GM20431 (cell line): ENCODE measurements at regions not wholly inside any gene's neighbourhood (a gene's known extent, or its start where the extent isn't known, plus 50 kb on each side); places are given as distances from the start of the nearest gene placed in this dataset.

Experiments used
- in situ Hi-C: fragments of 300-500 bp; cut with MseI, MboI; formaldehyde crosslinking; loops from one replicate; pipeline ENCODE4 v1.15.0; 2020; ENCODE audit warnings: low sequenced_read_pairs; ENCODE audit not compliant: unreplicated experiment

DNA sequence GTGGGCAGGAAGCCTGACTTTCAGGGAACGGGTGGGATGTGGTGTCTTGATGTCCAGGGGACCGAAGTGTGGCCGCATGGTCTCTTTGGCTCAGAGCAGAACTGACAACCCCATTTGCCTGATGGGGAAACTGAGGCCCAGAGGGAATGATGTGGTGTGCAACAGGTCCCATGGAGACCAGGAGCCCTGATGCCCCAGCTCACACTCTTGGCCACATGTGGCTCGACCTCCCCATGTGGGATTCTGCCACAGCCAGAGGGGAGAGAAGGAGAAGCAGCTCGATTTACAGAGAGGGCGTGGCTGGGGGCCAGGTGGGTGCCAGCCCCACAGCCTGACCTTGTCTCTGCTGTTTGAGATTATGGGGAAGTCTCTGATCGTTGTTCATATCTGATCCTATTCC is 128.1 kb downstream of the TEX29 start:
- in situ Hi-C loops, result no loop called here

DNA sequence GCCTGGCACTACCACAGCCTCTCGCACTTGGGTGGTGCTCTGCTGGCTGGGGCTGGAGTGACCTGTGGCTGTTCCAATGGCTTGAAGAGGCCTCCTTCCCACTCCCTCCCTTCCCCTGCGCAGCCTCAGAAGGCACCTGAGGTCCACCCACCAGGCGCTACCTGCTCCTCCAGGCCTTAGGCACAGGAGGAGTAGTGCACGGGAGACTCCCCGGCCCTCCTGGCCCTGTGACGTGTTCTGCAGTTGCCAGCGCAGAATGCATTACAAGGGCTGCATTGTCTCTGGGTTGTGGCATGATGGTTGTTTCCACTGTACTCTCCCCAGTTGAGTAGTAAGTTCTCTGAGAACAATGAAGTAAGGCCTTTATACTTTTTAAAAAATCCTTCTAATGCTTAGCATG is 128.6 kb downstream of the TEX29 start:
- in situ Hi-C loops, result no loop called here

DNA sequence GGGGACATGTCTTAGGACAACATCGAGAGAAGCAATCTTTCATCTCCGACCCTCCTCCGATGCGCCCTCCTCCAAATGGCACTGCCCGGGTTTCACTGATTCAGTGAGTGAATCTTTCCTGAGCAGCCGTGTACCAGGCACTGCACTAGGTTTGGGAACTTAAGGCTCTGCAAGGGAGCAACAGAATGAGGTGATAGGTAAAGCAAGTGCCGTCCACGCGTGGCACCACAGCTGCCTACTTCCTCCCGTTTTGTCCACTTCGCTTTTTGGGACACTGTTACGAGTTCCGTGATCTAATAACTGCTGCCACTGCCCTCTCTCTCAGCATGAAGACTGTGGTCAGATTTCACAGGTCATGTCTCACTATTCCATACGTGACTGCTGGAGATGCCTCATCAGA is 131.0 kb downstream of the TEX29 start:
- in situ Hi-C loops, result loop anchor here (25.0 kb wide), 1 partner anchor 1161 kb away; no protein-coding TSS in a partner anchor

DNA sequence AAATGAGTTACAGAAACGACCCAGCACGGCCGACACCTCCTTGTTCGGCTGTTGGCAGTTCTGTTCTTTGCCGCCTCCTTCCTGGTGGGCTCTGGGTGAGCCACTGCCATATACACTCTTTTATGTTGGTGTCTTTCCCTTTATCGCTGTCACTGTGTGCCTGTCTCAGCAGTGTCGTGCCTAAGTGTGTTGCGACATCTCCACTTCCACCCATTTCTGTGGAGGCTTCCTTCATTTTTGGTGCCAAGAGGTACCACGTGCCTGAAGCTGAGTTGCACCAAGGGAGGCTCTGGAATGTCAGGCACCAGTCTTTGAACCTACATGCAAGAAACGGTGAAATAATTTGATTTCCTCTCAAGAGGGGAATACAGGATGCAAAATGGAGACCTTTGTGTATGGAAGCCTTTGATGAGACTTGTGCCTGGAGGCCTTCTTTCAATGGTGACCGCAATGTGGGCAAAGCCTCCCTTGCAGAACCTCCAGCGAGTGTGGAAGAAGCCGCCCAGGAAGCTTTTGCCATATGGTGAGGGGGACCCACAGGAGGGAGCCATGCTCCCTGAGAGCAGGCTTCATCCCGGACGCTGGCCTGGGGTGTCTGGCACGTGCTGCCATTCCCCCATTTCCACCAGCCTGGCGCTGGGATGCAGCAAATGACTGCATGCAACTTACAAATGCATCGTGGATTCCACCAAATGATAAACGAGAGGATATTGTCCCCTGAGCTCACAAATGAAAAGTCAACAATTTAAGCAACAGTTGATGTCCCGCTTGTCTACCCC is 136.2 kb downstream of the TEX29 start:
- in situ Hi-C loops, result loop anchor here (25.0 kb wide), 1 partner anchor 1156 kb away; no protein-coding TSS in a partner anchor

DNA sequence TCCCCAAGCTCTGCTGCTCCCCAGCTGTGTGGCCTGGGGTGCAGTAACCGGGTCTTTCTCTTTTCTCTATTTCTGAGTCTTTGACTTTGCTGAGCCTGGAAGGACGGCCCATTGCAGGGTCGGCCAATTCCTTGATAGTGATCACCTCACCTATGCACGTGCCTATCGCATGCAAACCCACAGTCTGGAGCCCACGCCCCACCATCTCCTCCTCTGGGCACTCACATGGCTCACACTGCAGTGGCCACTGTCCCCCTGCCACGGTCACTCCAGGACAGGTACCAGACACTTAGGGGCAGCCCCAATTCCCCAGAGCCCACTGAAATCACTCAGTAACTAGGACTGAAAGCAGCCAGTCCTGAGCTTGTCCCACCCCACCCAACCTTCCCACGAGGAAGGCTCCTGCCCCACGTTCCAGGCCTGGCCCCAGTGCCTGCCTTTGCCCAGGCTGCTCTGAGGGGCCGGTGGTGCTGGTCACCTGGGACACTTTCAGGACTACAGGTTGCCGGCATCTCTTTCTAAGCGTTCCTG is 137.6 kb downstream of the TEX29 start:
- in situ Hi-C loops, result loop anchor here (25.0 kb wide), 1 partner anchor 1154 kb away; no protein-coding TSS in a partner anchor

DNA sequence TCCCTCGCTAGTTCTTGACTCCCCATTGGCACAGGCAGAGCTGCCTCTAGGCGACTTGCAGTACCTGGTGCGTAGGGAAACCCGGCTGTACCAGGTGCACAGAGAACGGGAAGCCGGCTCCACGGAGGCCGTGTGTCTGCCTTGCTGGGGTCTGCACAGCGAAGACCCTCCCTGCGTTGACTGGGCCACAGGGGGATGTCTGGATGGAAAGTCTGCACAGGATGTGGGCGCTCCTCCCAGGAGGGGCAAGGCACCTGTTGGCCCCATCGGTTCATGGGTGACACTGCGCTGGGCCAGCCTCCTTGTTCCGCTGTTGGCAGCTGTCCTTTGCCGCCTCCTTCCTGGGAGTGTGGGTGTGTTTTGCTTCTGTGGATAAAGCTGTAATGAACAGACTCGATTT is 138.3 kb downstream of the TEX29 start:
- in situ Hi-C loops, result loop anchor here (25.0 kb wide), 1 partner anchor 1154 kb away; no protein-coding TSS in a partner anchor

DNA sequence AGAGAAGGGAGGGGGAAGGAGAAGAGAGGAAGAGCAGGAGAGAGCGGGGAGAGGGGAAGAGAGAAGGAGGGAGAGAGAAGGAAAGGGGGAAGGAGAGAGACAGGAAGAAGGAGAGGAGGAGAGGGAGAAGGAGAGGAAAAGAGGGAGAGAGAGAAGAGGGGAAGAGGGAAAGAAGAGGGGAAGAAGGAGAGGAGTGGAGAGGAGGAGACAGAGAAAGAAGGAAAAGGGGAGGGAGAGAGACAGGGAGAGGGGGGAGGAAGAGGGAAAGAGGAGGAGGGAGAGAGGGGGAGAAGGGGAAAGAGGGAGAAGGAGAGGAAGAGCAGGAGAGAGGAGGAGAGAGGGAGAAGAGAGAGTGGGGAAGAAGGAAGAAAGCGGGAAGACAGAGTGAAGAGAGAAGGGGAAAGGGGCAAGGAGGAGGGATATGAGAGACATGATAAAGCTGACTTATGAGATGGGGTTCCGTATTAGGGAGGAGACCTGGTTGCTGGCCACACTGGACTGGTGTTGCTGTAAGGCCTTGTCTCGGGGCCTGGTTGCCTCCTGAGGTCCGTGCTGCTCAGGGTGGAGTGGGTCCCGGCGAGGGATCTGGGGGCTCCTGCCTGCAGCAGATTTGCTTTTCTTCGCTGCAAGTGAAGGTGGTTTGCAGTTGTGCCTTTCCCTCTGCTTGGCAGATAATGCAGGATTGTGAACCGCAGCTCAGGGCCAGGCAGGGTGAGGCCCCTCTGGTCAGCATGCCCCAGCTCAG is 139.5 kb downstream of the TEX29 start:
- in situ Hi-C loops, result loop anchor here (25.0 kb wide), 1 partner anchor 1152 kb away; no protein-coding TSS in a partner anchor

DNA sequence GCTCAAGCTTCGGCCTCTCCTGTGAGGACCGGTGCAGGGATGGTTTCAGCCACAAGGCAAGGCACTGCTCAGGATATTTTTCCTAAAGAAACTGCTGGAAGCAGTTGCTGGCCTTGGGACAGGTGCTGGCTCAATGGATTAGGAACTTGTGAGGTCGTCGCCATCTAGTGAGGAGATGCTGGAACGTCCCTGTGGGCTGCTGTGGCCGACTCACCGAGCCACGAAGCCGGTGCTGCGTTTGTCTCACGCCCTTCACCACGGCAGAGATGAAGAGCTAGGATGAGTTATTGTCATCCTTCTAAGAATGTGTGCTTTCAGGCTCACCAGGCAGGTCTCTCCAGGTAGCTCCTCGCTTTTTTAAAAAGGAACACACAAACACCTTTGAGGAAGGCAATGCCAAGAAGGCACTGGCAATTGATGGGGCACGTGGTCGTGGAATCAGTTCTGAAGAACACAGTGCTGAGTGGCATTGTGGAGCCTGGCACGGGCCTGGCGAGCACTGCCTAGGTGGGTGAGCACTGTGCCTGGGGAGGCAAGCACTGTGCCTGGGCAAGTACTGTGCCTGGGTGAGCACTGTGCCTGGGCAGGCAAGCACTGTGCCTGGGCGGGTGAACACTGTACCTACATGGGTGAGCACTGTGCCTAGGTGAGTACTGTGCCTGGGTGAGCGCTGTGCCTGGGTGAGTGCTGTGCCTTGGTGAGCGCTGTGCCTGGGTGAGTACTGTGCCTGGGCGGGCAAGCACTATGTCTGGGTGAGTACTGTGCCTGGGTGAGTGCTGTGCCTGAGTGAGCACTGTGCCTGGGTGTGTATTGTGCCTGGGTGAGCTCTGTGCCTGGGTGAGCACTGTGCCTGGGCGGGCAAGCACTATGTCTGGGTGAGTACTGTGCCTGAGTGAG is 140.4 kb downstream of the TEX29 start:
- in situ Hi-C loops, result loop anchor here (25.0 kb wide), 1 partner anchor 1152 kb away; no protein-coding TSS in a partner anchor

DNA sequence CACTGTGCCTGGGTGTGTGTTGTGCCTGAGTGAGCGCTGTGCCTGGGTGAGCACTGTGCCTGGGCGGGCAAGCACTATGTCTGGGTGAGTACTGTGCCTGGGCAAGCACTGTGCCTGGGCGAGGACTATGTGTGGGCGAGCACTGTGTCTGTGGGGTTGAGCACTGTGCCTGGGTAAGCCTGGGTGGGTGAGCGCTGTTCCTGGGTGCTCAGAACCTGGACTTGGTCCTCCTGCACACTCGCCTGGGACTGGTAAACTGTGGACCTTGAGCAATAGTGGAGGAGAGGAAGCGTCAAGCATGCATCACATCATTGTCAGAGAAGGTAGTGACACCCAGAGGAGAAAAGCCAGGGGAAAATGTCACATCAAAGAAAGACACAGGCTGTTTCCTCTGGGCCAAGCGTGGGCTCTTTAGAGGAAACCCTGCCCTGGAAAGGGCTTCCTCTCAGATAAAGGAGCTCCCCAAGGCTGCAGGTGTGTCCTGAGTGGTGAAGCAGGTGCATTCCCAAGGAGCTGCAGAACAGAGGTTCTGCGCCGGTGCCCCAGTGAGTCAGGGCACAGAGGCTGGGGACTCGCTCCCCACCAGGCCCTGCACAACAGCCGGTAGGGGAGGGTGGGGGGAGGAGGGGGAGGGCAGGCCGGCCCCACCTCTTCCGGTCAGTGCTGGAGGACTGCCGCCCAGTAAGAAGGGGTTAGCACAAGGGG is 141.2 kb downstream of the TEX29 start:
- in situ Hi-C loops, result loop anchor here (25.0 kb wide), 1 partner anchor 1151 kb away; no protein-coding TSS in a partner anchor

DNA sequence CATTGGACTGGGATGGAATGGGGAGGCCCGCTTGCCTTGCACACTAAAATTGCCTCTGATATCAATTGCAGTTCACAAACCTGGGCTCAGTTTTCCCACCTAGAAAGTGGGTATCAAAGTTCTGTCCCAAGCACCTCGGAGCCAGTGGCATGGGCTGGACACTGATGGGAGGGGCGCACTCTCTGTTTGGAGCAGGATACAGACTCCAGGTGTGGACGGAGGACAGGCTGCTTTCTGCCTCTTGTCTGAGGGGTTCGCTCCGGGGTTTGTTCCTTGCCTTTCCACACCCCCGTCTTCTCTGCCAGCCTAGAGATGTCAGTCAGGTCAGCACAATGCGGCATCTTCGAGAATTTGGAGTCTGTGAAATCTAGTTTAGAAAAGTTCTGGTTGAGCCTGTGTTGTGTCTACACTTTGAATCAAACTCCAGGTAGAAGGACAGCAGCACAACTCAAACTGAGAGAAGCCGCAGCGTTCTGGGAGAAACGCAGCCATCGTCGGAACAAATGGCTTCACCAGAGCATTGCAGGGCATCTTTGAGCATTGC is 141.9 kb downstream of the TEX29 start:
- in situ Hi-C loops, result loop anchor here (25.0 kb wide), 1 partner anchor 1150 kb away; no protein-coding TSS in a partner anchor

DNA sequence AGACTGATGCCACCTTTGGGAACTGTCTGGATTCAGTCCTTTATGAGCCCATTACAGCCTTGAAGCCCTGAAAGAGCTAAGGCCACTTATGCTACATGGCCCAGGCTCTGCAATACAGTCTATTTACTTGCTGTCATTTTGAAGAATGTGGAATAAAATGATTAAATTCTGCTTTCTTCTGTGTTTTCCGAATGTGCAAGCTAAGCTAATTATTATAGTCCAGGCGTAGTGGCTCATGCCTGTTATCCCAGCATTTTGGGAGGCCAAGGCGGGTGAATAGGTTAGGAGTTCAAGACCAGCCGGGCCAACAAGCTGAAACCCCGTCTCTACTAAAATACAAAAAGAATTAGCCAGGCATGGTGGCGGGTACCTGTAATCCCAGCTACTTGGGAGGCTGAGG is 142.5 kb downstream of the TEX29 start:
- in situ Hi-C loops, result loop anchor here (25.0 kb wide), 1 partner anchor 1149 kb away; no protein-coding TSS in a partner anchor

DNA sequence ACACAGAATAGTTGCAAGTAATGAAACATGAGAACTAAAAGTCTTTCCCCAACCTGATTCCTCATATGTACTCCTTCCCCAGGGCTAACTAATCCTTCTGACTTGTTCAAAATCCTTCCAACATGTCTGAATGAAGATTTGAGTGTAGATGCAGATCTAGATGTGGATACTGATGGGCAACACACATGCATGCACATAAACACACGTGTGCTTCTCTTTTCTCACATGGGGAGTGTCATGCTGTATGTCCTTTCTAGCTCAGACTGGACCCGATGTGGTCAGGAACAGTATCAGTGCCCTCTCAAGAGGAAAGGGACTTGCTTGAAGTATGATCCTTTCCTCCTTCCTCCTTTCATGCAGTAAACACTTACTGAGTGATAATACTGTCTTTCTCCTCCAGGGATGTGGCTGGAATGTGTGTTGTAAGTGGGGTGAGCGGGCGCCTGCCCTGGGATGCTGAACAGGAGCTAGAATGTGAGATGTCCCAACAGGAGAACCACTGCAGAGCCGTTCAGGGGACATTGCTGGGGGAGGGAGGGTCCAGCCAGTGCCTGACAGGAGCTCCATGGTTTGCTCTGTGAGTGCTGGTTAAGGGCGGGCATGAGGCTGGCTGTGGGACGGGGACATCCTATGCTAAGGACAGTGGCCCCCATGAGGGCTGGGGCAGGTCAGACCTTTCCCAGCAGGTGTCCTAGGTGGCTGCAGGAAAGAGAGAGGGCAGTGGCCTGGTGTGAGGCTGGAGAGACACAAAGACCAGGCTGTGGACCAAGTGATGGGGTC is 146.9 kb downstream of the TEX29 start:
- in situ Hi-C loops, result loop anchor here (25.0 kb wide), 1 partner anchor 1145 kb away; no protein-coding TSS in a partner anchor

DNA sequence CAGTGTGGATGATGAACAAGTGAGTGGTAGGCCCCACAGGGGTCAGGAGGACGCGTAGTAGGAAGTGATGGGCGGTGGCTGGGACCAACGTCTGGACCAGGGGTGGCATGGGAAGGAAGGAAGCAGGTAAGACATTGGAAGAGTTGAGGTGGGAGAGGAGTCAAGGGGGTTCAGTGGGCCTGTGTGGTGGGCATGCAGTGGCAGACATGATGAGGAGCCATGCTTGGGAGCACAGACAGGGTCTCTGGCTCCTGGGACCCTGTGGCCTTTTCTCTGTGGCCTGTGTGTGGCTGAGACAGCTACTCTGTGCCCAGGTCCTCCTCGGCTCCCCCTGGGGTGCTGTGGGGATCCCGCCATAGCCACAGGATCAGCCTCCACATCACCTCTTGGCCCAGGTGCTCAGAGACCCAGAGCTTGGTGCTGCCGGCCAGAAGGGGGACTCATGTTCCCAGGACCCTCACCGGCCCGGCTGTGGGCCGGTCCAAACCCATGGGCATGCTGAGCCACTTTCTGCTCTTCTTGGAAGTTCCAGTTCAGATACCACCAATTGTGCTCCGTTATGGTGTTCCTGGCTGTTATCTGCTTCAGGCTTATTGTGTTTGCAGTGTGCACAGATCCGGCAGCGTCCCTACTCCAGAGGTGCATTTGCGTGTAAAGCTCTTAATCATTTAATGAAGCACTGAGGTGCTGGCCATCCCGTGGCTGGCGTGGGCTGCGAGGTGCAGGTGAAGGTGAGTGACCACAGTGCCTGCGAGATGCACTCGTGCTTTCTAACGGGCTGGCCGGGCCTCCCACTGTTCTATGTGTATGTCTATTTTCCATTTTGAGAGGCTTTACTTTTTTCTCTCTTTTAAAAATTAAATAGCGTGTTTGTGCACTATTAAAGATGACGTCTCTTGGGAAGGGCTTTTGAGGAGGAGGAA is 147.9 kb downstream of the TEX29 start:
- in situ Hi-C loops, result loop anchor here (25.0 kb wide), 1 partner anchor 1144 kb away; no protein-coding TSS in a partner anchor

DNA sequence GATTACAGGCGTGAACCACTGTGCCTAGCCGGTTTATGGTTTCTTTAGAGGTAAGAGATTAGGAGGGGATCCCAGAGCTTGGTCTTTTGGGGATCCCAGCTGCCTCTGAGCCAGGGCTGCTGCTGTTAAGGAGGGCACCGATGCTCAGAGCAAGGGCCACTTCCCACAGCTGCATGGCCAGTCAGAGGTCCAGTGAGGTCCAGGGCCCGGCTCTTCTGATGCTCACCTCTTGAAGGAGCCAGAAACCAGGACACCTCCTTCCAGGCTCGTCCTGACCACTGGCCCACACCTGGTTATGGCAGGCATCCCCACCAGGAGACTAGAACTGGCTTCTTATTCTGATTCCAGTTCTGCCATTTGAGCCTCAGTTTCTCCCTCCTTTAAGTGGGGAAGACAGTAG is 149.0 kb downstream of the TEX29 start:
- in situ Hi-C loops, result loop anchor here (25.0 kb wide), 1 partner anchor 1143 kb away; no protein-coding TSS in a partner anchor

DNA sequence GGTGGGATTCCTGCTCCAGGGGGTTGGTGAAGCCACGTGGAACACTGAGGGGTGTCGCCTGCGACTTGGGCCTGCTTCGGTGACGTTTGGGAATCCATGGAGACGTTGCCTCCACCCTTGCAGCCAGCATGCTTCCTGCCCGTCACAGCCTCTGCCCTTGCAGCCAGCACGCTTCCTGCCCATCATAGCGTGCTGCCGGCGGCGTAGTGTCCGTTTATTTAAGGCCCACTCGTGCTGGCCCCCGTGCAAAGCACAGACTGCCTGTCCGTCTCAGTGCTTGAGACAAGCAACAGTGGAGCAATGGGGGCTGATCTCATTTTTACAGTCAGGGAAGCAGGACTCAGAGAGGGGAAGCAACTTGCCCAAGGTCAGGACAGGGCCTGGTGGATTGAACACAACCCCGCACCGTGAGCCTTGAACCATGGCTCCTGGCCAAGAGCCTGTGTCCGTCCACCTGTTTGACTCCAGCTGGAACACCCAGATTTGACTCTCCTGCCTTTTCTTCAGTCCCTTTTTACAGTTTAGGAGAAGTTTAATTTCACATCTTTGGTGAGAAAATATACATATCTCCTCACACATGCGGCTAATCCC is 149.6 kb downstream of the TEX29 start:
- in situ Hi-C loops, result loop anchor here (25.0 kb wide), 1 partner anchor 1142 kb away; no protein-coding TSS in a partner anchor

DNA sequence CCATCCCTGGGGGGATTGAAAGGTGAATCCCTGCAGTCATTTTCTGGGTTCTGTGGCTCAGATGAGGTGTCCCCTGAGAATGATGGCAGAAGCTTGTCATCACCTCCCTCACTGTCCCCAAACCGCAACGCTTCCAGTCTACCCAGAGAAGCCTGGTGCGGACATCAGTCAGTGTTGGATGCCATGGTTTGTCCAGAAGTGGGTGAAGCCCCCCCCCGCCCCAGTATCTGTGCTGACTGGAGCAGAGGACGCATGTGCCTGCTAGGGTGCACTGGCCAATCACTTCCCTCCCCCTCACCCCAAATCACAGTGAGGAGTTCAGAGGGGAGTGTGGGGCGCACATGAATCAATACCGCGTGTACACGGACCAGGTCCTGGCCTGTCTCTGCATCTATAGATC is 150.5 kb downstream of the TEX29 start:
- in situ Hi-C loops, result loop anchor here (25.0 kb wide), 1 partner anchor 1141 kb away; no protein-coding TSS in a partner anchor
